ENCODE measurements at regions not wholly inside any gene's neighbourhood (a gene's known extent, or its start where the extent isn't known, plus 50 kb on each side); places are given as distances from the start of the nearest gene placed in this dataset.

DNA sequence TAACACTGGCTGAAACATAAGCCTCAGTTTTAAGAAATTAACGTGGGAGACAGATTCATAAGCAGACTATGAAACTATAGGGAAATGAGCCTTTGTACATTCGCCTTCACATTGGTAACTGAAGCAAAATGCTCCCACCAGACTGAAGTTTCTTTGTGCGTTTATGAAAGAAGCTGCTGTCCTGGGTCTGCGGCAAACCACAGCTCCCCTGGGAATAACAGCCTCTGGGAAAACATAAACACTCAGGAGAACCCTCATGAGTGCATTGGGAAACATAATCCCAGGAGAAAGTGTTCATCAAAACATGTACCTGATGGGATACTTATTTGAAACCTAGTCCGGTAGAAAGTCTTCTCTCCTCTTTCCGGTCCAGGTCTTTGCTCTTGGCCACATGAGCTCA lies 193.1 kb upstream of the LARGE1 start:
- no peak overlapping the region for H3K9ac ChIP-seq (ENCODE audit: low read length)
- POLR2A ChIA-PET, result no interaction called here
- BruUV-seq (replicated peaks), result no TSS peak
- H3K79me2 ChIP-seq (ENCODE audit: insufficient read depth, low read length), result no peaks in the 10 kb centered on the region
- no peak overlapping the region for H2AFZ ChIP-seq (ENCODE audit: low read depth, low read length, poor library complexity, severe bottlenecking)
- H3K27ac ChIP-seq (ENCODE audit: low read depth, low read length), result no peak overlapping the region
- no peak for DNase-seq (ENCODE audit: low read depth, low spot score)
- no peaks in the 10 kb centered on the region for H3K4me1 ChIP-seq (ENCODE audit: control insufficient read depth in 1 of 2, insufficient read depth in 2 of 2, low read length in 2 of 2)
- no peak overlapping the region for H3K4me2 ChIP-seq (ENCODE audit: low read length)
- H4K20me1 ChIP-seq (ENCODE audit: insufficient read depth), result no peaks in the 10 kb centered on the region
- RAD21 ChIA-PET (ENCODE audit: low non-redundant PET in 1 of 2, low total read pairs in 2 of 2, uncharacterized antibody in 2 of 2, unreplicated experiment in 2 of 2), result no interaction called here
- no peaks in the 10 kb centered on the region for H3K27me3 ChIP-seq (ENCODE audit: insufficient read depth, low read length)
- intact Hi-C loops (cut with micrococcal nuclease), result loop anchor here (10.0 kb wide), 1 partner anchor 911 kb away; no protein-coding TSS in a partner anchor
- H3K4me3 ChIP-seq (replicated peaks in 1 of 2; ENCODE audit: low read depth in 1 of 2, low read length in 2 of 2), result no peak overlapping the region
- ATAC-seq, result no peak
- H3K9me3 ChIP-seq (ENCODE audit: control insufficient read depth in 1 of 2, insufficient read depth in 1 of 2, low read depth in 1 of 2, low read length in 2 of 2), result peaks cover 9 to 39% of the 10 kb centered on the region in 2 experiments; a peak in 2 of 4 replicates
- TF ChIP-seq POLR2A (IDR thresholded peaks at IDR 0.05; ENCODE audit: borderline replicate concordance, extremely low read depth, insufficient read depth, insufficient read length), result no peak
- TF ChIP-seq JUND (IDR thresholded peaks at IDR 0.05), result no peak
- TF ChIP-seq, protein P1, sequence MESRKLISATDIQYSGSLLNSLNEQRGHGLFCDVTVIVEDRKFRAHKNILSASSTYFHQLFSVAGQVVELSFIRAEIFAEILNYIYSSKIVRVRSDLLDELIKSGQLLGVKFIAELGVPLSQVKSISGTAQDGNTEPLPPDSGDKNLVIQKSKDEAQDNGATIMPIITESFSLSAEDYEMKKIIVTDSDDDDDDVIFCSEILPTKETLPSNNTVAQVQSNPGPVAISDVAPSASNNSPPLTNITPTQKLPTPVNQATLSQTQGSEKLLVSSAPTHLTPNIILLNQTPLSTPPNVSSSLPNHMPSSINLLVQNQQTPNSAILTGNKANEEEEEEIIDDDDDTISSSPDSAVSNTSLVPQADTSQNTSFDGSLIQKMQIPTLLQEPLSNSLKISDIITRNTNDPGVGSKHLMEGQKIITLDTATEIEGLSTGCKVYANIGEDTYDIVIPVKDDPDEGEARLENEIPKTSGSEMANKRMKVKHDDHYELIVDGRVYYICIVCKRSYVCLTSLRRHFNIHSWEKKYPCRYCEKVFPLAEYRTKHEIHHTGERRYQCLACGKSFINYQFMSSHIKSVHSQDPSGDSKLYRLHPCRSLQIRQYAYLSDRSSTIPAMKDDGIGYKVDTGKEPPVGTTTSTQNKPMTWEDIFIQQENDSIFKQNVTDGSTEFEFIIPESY (IDR thresholded peaks at IDR 0.05; ENCODE audit: extremely low read depth, insufficient replicate concordance, low read length), result no peak
- no peak for TF ChIP-seq ELF1 (IDR thresholded peaks at IDR 0.05; ENCODE audit: borderline replicate concordance, low read depth)
- no peak for TF ChIP-seq EGR1 (IDR thresholded peaks at IDR 0.05; ENCODE audit: low read depth)
- TF ChIP-seq, protein P2, sequence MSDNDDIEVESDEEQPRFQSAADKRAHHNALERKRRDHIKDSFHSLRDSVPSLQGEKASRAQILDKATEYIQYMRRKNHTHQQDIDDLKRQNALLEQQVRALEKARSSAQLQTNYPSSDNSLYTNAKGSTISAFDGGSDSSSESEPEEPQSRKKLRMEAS (IDR thresholded peaks at IDR 0.05), result no peak
- TF ChIP-seq ATF3 (IDR thresholded peaks at IDR 0.05), result no peak
- no peak for TF ChIP-seq POLR2AphosphoS5 (IDR thresholded peaks at IDR 0.05; ENCODE audit: low read depth, low read length)
- TF ChIP-seq EZH2phosphoT487 (IDR thresholded peaks at IDR 0.05; ENCODE audit: borderline replicate concordance), result no peak
- no peak for TF ChIP-seq EZH2 (IDR thresholded peaks at IDR 0.05)
- TF ChIP-seq YY1 (IDR thresholded peaks at IDR 0.05; ENCODE audit: extremely low read depth, insufficient replicate concordance, low read depth, low read length), result no peak
- CTCF ChIA-PET, result no interaction called here
- H3K36me3 ChIP-seq (ENCODE audit: control insufficient read depth in 1 of 2, insufficient read depth in 2 of 2, low read length in 2 of 2), result no peaks in the 10 kb centered on the region
- no peaks in the 10 kb centered on the region for H3K9me2 ChIP-seq (ENCODE audit: insufficient read depth)
